Esophagus squamous epithelium (tissue), 5 donors: ENCODE measurements at regions not wholly inside any gene's neighbourhood (a gene's known extent, or its start where the extent isn't known, plus 50 kb on each side); places are given as distances from the start of the nearest gene placed in this dataset.
A peak's percentile ranks its signal among the peaks of the same experiment; 100 is the strongest.

Source experiments
- DNase-seq: peaks from one replicate; lab custom pipeline; 2025; lab: John Stamatoyannopoulos, UW
- H3K27ac ChIP-seq, 4 donors: fragments of 200-600 bp; sonication (generic); one replicate each; pipeline ENCODE4 v1.5.1; 2016 to 2019; ENCODE audit warnings: mild to moderate bottlenecking in 1 of 4
- H3K27me3 ChIP-seq, 4 donors: fragments of 200-600 bp; sonication (generic); 1 replicate in 3 of 4; 2 replicates in 1 of 4; pipeline versions ENCODE4 v1.5.1 to v1.6.0; 2017 to 2021; ENCODE audit warnings: antibody characterized with exemption in 1 of 4
- H3K36me3 ChIP-seq, 3 donors: fragments of 200-600 bp; sonication (generic); one replicate each; pipeline ENCODE4 v1.5.1; 2016 to 2019
- H3K4me1 ChIP-seq, 3 donors: fragments of 200-600 bp; sonication (generic); one replicate each; pipeline ENCODE4 v1.5.1; 2017 to 2019
- H3K4me3 ChIP-seq, 4 donors: fragments of 200-600 bp; sonication (generic); 1 replicate in 3 of 4; 2 replicates in 1 of 4; pipeline ENCODE4 v1.5.1; 2016 to 2019; ENCODE audit warnings: mild to moderate bottlenecking in 2 of 4, moderate library complexity in 1 of 4
- H3K9me3 ChIP-seq, 3 donors: fragments of 200-600 bp; sonication (generic); one replicate each; pipeline ENCODE4 v1.5.1; 2016 to 2019
- POLR2A ChIP-seq, 4 donors: fragments of 450-650 bp; IDR thresholded peaks; one replicate each; pipeline ENCODE4 v1.6.1; 2017; ENCODE audit warnings: antibody characterized with exemption in 4 of 4, mild to moderate bottlenecking in 4 of 4, moderate library complexity in 3 of 4
- WGBS, 2 donors: methylation state at CpG; one replicate each; pipeline ENCODE4 v1.1.5; 2018; 5-methylcytosine and 5-hydroxymethylcytosine counted together
- intact Hi-C: fragments of 100-400 bp; cut with DNase I; formaldehyde crosslinking; loops from one replicate; pipeline ENCODE4 v1.15.0; 2022
- TF ChIP-seq, protein P1 (sequence below), 6 experiments: fragments of 450-650 bp in 4 of 6; fragments of 200-600 bp in 2 of 6; sonication (generic) in 2 of 6; IDR thresholded peaks; one replicate each; pipeline ENCODE4 v1.5.1; 2016 to 2019; ENCODE audit warnings: antibody characterized with exemption in 6 of 6, mild to moderate bottlenecking in 4 of 6, moderate library complexity in 4 of 6
- donor health status: DM: yes; HTN: yes; CAD: no.

- Histone ChIP-seq H3K36me3 (no peaks in the 10 kb centered on the region), H3K4me1 (peaks cover 0 to 13% (median 0%) of the 10 kb centered on the region in 3 donors), H3K27me3 (no peaks in the 10 kb centered on the region), H3K4me3 (no peak overlapping the region), H3K9me3 (no peaks in the 10 kb centered on the region), H3K27ac (no peak overlapping the region)
- TF ChIP-seq, protein P1, sequence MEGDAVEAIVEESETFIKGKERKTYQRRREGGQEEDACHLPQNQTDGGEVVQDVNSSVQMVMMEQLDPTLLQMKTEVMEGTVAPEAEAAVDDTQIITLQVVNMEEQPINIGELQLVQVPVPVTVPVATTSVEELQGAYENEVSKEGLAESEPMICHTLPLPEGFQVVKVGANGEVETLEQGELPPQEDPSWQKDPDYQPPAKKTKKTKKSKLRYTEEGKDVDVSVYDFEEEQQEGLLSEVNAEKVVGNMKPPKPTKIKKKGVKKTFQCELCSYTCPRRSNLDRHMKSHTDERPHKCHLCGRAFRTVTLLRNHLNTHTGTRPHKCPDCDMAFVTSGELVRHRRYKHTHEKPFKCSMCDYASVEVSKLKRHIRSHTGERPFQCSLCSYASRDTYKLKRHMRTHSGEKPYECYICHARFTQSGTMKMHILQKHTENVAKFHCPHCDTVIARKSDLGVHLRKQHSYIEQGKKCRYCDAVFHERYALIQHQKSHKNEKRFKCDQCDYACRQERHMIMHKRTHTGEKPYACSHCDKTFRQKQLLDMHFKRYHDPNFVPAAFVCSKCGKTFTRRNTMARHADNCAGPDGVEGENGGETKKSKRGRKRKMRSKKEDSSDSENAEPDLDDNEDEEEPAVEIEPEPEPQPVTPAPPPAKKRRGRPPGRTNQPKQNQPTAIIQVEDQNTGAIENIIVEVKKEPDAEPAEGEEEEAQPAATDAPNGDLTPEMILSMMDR (IDR thresholded peaks at IDR 0.05): no peak
- TF ChIP-seq POLR2A (IDR thresholded peaks at IDR 0.05): no peak
- no peak for DNase-seq
- 67 to 72% methylated on average over 1 of the region's 1 CpG for WGBS, 2 donors
- intact Hi-C loops: no loop called here
These were observed 719.1 kb downstream of the C12orf50 start for GRCh38 chr12:87310126-87310525.

DNA sequence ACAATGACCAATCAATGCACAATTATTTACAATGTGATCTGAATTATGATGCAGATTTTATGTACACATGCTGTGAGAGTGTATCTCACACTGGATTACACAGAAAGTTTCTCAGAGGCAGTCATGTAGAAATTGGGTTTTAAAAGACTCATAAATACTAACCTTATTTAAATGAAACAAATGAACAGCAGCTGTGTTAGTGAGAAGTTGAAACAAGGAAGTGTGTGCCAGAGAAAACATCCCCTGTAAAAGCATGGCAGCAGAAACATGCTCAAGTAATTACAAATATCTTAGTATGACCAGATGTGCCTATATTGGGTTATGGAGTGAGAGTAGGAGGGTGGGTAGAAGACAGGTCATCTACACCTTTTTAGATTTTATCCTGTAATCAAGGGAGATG lies 723.7 kb downstream of the C12orf50 start:
- no peaks in the 10 kb centered on the region for H3K9me3 ChIP-seq
- no peaks in the 10 kb centered on the region for H3K27me3 ChIP-seq
- no peak for DNase-seq
- peaks cover 0 to 13% (median 0%) of the 10 kb centered on the region in 3 donors for H3K4me1 ChIP-seq
- TF ChIP-seq POLR2A (IDR thresholded peaks at IDR 0.05): no peak
- TF ChIP-seq, protein P1 (IDR thresholded peaks at IDR 0.05): no peak
- no peak overlapping the region for H3K4me3 ChIP-seq
- intact Hi-C loops: no loop called here
- peak overlapping the region in 1 of 4 donors; percentile 1 for H3K27ac ChIP-seq
- H3K36me3 ChIP-seq: no peaks in the 10 kb centered on the region

DNA sequence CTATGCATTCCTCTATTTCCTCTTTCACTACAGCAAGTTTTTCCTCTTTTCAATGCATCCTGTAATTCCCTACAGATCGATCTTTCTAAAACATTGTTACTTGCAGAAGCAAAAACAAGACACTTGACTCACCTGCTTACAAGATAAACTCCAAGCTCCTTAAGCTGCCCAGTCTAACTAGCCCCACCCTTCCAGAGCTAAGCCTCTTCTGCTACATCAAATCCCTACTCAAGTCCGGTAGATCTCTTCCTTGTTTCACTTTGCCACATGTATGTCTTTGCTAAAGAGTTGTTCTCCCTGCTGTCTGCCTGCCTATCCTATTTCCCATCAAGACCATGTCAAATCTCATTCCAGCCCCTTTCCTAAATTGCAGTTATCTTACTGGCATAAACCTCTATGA lies 724.8 kb downstream of the C12orf50 start:
- Histone ChIP-seq H3K36me3 (no peaks in the 10 kb centered on the region), H3K27ac (peak overlapping the region in 1 of 4 donors; percentile 41), H3K27me3 (no peaks in the 10 kb centered on the region), H3K4me1 (peaks cover 0 to 13% (median 0%) of the 10 kb centered on the region in 3 donors), H3K4me3 (no peak overlapping the region), H3K9me3 (no peaks in the 10 kb centered on the region)
- no peak for DNase-seq
- intact Hi-C loops: no loop called here
- TF ChIP-seq POLR2A (IDR thresholded peaks at IDR 0.05): no peak
- 43 to 48% methylated on average over 2 of the region's 2 CpGs for WGBS, 2 donors

DNA sequence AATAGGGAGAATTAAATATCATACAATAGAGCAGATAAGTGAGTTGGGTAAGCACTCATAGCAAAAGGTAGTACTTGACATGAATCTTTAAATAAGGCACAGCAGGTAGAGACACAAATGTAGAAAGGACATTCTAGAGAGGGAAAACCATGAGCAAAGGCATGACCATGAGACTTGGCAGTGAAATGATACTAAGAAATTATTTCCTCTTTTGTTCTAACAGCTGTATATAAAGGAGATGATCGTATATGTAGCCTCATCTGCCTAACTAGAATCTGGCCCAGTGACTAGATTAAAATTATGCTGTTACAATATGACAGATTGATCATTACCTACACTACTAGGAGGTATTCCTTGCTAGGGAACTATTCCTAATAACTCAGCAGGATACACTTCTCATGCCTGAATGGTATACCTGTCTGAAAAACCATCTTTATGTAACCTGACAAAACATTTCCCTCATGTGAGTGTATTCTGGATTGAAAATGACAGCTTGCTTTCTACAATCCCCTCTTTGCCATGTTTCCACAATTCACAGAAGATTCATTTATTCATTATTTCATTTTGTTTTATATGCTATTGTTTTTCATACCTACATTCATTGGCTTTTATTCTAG lies 725.7 kb downstream of the C12orf50 start:
- intact Hi-C loops: no loop called here
- H3K27ac ChIP-seq: no peak overlapping the region
- peaks cover 0 to 13% (median 0%) of the 10 kb centered on the region in 3 donors for H3K4me1 ChIP-seq
- H3K4me3 ChIP-seq: no peak overlapping the region
- H3K27me3 ChIP-seq: no peaks in the 10 kb centered on the region
- TF ChIP-seq, protein P1 (IDR thresholded peaks at IDR 0.05): no peak
- no peak for TF ChIP-seq POLR2A (IDR thresholded peaks at IDR 0.05)
- H3K36me3 ChIP-seq: no peaks in the 10 kb centered on the region
- DNase-seq: no peak
- 71 to 79% methylated on average over 1 of the region's 1 CpG for WGBS, 2 donors
- no peaks in the 10 kb centered on the region for H3K9me3 ChIP-seq

DNA sequence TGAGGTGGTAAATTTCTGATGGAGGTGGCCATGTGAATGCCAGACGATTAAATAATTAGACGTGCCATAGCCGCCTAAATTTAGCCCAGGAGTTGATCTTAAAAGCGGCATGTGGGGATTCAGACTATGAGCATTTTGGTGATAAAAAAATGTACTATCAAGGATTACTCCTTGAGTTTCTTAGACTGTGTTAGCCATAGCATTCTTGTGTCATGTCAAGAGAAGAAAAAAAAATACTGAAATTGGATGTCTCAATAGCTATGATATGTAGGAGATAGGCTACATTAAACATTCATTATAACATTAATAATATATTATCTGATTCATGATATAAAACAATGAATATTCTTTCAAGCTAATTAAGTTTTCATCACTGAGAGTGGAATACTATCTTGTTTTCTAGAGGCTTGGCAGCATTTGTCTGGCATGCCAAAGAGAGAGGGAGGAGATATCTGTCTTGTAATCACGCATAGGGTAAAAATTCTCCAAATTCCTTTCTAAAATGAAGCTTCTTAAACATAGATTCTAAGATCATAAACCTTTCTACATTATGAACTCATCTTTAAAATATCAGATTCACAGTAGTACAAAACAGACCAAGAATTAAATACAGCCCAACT lies 727.0 kb downstream of the C12orf50 start:
- Histone ChIP-seq H3K36me3 (no peaks in the 10 kb centered on the region), H3K27me3 (no peaks in the 10 kb centered on the region), H3K9me3 (no peaks in the 10 kb centered on the region), H3K4me1 (peaks cover 0 to 13% (median 0%) of the 10 kb centered on the region in 3 donors), H3K4me3 (no peak overlapping the region), H3K27ac (no peak overlapping the region)
- no peak for DNase-seq
- 84 to 94% methylated on average over 5 of the region's 5 CpGs for WGBS, 2 donors
- intact Hi-C loops: no loop called here
- TF ChIP-seq, protein P1 (IDR thresholded peaks at IDR 0.05): no peak
- TF ChIP-seq POLR2A (IDR thresholded peaks at IDR 0.05): no peak
